Kidney (tissue), 13 donors: ENCODE measurements at regions not wholly inside any gene's neighbourhood (a gene's known extent, or its start where the extent isn't known, plus 50 kb on each side); places are given as distances from the start of the nearest gene placed in this dataset.

ENCODE experiments used
- DNase-seq, 5 donors: peaks; one replicate each; pipeline ENCODE4 v3.0.0-alpha.2; 2013 to 2020
- FAIRE-seq: peaks from 2 replicates; lab custom pipeline; 2012; peaks lifted over from hg19 to GRCh38; lab: Jason Lieb, UNC
- H3K27ac ChIP-seq, 2 donors: one replicate each; pipeline ENCODE4 v1.7.0; 2013; ENCODE audit warnings: low read depth in 2 of 2, low read length in 2 of 2, inconsistent platforms in 1 of 2
- H3K27me3 ChIP-seq: one replicate; pipeline ENCODE4 v1.7.1; 2013; ENCODE audit warnings: low read length, inconsistent platforms; ENCODE audit not compliant: control insufficient read depth, insufficient read depth
- H3K36me3 ChIP-seq, 3 donors: one replicate each; pipeline versions ENCODE4 v1.7.0 to v1.7.1; 2013; ENCODE audit warnings: low read length in 3 of 3, control low read depth in 1 of 3, inconsistent platforms in 1 of 3; ENCODE audit not compliant: insufficient read depth in 3 of 3, control insufficient read depth in 2 of 3
- H3K4me1 ChIP-seq, 3 donors: one replicate each; pipeline versions ENCODE4 v1.7.0 to v1.7.1; 2013; ENCODE audit warnings: low read length in 3 of 3, inconsistent platforms in 1 of 3, low read depth in 1 of 3; ENCODE audit not compliant: control insufficient read depth in 2 of 3, insufficient read depth in 2 of 3
- H3K4me3 ChIP-seq, 3 donors: one replicate each; pipeline versions ENCODE4 v1.7.0 to v1.8.1; 2013; ENCODE audit warnings: low read length in 3 of 3, control low read depth in 1 of 3, inconsistent platforms in 1 of 3
- H3K9ac ChIP-seq, 3 donors: one replicate each; pipeline versions ENCODE4 v1.7.0 to v1.7.1; 2013; ENCODE audit warnings: low read length in 3 of 3, control low read depth in 1 of 3, inconsistent platforms in 1 of 3
- H3K9me3 ChIP-seq, 3 donors: one replicate each; pipeline versions ENCODE4 v1.7.0 to v1.7.1; 2013; ENCODE audit warnings: low read length in 3 of 3, control low read depth in 1 of 3, inconsistent platforms in 1 of 3; ENCODE audit not compliant: control insufficient read depth in 2 of 3, insufficient read depth in 1 of 3
- CTCF ChIP-seq: IDR thresholded peaks from 3 replicates; pipeline ENCODE4 v1.5.1; 2012; ENCODE audit warnings: mild to moderate bottlenecking, moderate library complexity, borderline replicate concordance; ENCODE audit not compliant: insufficient read depth; ENCODE audit errors: extremely low read depth
- intact Hi-C: fragments of 100-400 bp; cut with DNase I; formaldehyde crosslinking; loops from one replicate; pipeline ENCODE4 v1.11.1; 2022
- donor health status: control.
- donor health status: control.
- donor health status: control.
- donor health status: control.
- donor health status: control.
- donor health status: DM: yes; HTN: yes; CAD: no.
- donor health status: Normal renal cell carcinoma (clear cell type).

GRCh38 chr6:21912151-21912832 is 318.7 kb downstream of the SOX4 start:
- DNase-seq (peak in 1 of 5 donors; percentile 35), FAIRE-seq (no peak)
- Histone ChIP-seq H3K4me3 (no peak overlapping the region), H3K9me3 (no peaks in the 10 kb centered on the region), H3K27me3 (no peaks in the 10 kb centered on the region), H3K36me3 (no peaks in the 10 kb centered on the region), H3K9ac (no peak overlapping the region), H3K27ac (no peak overlapping the region), H3K4me1 (peaks cover 0 to 10% (median 6%) of the 10 kb centered on the region in 3 donors)
- intact Hi-C loops, result no loop called here
- TF ChIP-seq CTCF, result no peak

DNA sequence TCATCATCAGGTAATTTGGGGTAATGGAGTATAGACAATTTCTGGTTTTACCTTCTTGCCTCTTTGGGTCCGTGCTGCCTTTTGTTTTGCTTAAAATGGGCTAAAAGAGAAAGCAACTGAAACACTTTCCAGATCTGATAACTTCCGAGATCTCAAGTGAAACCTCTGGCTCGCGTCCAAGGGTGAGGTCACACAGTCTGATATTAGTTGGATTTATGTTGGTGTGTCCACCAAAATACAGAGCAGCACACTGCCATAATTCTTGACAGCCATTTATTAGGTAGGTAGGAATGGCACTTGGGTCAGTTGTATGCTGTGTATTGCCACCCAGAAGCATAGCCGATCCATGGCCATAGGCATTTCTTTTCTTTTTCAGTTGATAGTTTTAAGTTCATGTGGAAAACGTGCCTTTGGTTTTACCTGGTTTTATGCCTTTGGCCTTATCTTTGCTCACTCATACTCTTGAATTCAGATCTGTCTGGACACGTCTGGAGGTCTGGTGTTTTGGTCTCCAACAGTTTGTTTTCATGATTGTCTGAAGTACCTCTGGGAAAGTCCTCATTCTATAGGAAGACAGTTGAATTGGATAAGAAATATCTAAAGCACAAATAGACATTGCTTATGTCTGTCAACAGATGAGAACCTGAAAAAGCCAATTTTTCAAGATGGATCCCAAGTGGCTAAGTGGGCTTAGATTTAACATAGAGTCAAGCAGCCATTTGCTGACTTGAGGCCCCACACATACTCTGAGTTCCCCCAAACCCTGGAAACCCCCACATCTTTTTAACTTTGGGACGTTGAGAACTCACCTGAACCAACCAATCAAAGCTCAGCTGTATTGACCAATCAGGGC is 320.8 kb downstream of the SOX4 start:
- no peak for FAIRE-seq
- peaks cover 0 to 10% (median 6%) of the 10 kb centered on the region in 3 donors for H3K4me1 ChIP-seq
- no peaks in the 10 kb centered on the region for H3K27me3 ChIP-seq
- DNase-seq, result peak; percentile 51 to 90 (median 57)
- peak overlapping the region in 2 of 3 donors; percentile 4 to 9 for H3K4me3 ChIP-seq
- no peak overlapping the region for H3K27ac ChIP-seq
- intact Hi-C loops, result no loop called here
- no peak overlapping the region for H3K9ac ChIP-seq
- H3K36me3 ChIP-seq, result no peaks in the 10 kb centered on the region
- no peak for TF ChIP-seq CTCF
- H3K9me3 ChIP-seq, result no peaks in the 10 kb centered on the region

GRCh38 chr6:21915707-21916260 is 322.2 kb downstream of the SOX4 start:
- Histone ChIP-seq H3K27me3 (no peaks in the 10 kb centered on the region), H3K9me3 (no peaks in the 10 kb centered on the region), H3K9ac (no peak overlapping the region), H3K27ac (no peak overlapping the region), H3K36me3 (no peaks in the 10 kb centered on the region), H3K4me3 (peak overlapping the region in 2 of 3 donors; percentile 44 to 61), H3K4me1 (peaks cover 0 to 10% (median 6%) of the 10 kb centered on the region in 3 donors)
- peak in 3 of 5 donors; percentile 22 to 57 (median 36) for DNase-seq
- intact Hi-C loops, result no loop called here
- no peak for FAIRE-seq
- no peak for TF ChIP-seq CTCF
